Endodermal cell (in vitro differentiated cells): ENCODE measurements at regions not wholly inside any gene's neighbourhood (a gene's known extent, or its start where the extent isn't known, plus 50 kb on each side); places are given as distances from the start of the nearest gene placed in this dataset.

Experiments used
- DNase-seq: peaks from one replicate; pipeline ENCODE4 v3.0.0-alpha.2; 2017
- H3K27ac ChIP-seq: 2 replicates; pipeline ENCODE4 v1.5.1; 2013; ENCODE audit warnings: mild to moderate bottlenecking, low read depth, low read length, moderate library complexity
- H3K27me3 ChIP-seq: 2 replicates; pipeline ENCODE4 v1.6.1; 2013; ENCODE audit warnings: mild to moderate bottlenecking, low read length, moderate library complexity; ENCODE audit not compliant: insufficient read depth, control insufficient read depth, poor library complexity, severe bottlenecking
- H3K36me3 ChIP-seq: 2 replicates; pipeline ENCODE4 v1.7.0; 2013; ENCODE audit warnings: mild to moderate bottlenecking, low read length, moderate library complexity; ENCODE audit not compliant: control insufficient read depth, insufficient read depth
- H3K4me1 ChIP-seq: one replicate; pipeline ENCODE4 v1.7.0; 2013; ENCODE audit warnings: low read length; ENCODE audit not compliant: control insufficient read depth, insufficient read depth
- H3K4me3 ChIP-seq: 2 replicates; pipeline ENCODE4 v1.5.1; 2013; ENCODE audit warnings: mild to moderate bottlenecking, low read length, moderate library complexity
- H3K9ac ChIP-seq: 2 replicates; pipeline ENCODE4 v1.6.1; 2013; ENCODE audit warnings: mild to moderate bottlenecking, low read length, moderate library complexity; ENCODE audit not compliant: poor library complexity, severe bottlenecking; ENCODE audit errors: extremely low read depth
- H3K9me3 ChIP-seq: 2 replicates; pipeline ENCODE4 v1.6.1; 2013; ENCODE audit warnings: mild to moderate bottlenecking, low read length, moderate library complexity; ENCODE audit not compliant: control insufficient read depth
- H3K27ac Mint-ChIP-seq: 2 replicates; pipeline ENCODE4 v1.8.0; 2020; ENCODE audit warnings: mixed read lengths
- H3K27me3 Mint-ChIP-seq: 2 replicates; pipeline ENCODE4 v1.8.0; 2021; ENCODE audit warnings: mild to moderate bottlenecking, mixed read lengths; ENCODE audit not compliant: insufficient read depth
- H3K36me3 Mint-ChIP-seq: 2 replicates; pipeline ENCODE4 v1.8.0; 2020; ENCODE audit warnings: low read depth, mixed read lengths
- H3K4me1 Mint-ChIP-seq: 2 replicates; pipeline ENCODE4 v1.8.0; 2020; ENCODE audit warnings: mixed read lengths
- H3K4me3 Mint-ChIP-seq: 2 replicates; pipeline ENCODE4 v1.8.0; 2020; ENCODE audit warnings: mild to moderate bottlenecking, moderate library complexity, mixed read lengths
- H3K9me3 Mint-ChIP-seq: 2 replicates; pipeline ENCODE4 v1.8.0; 2020; ENCODE audit warnings: mild to moderate bottlenecking, mixed read lengths
- WGBS, 2 experiments: methylation state at CpG; one replicate each; pipeline versions ENCODE4 v1.1.5 to v1.1.7; 2013; ENCODE audit warnings: missing lambda C conversion rate in 2 of 2, mixed read lengths in 1 of 2; ENCODE audit not compliant: insufficient coverage in 1 of 2, insufficient read length in 1 of 2; 5-methylcytosine and 5-hydroxymethylcytosine counted together
- TF ChIP-seq, protein P1 (sequence below): fragments of 200-600 bp; sonication (generic); conservative IDR thresholded peaks from 2 replicates; pipeline ENCODE4 v1.5.0; 2021; ENCODE audit warnings: antibody characterized with exemption, mild to moderate bottlenecking

DNA sequence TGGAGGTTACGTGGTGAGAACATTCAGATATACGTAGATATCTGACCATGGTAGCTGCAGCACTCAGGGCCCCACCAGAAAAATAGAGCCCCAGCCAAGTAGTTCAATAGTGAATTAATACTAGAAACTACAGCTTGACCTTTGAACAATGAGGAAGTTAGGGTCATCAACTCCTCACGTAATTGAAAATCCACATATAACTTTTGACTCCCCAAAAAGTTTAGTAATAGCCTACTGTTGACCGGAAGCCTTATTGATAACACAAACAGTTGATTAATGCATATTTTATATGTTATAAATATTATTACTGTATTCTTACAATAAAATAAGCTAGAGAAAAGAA, 117.9 kb downstream of the SNX5 start:
- Mint-ChIP-seq H3K27ac (no peak overlapping the region), H3K9me3 (peaks cover 5% of the 10 kb centered on the region), H3K27me3 (peaks cover 55% of the 10 kb centered on the region), H3K36me3 (no peaks in the 10 kb centered on the region), H3K4me3 (no peak overlapping the region), H3K4me1 (peaks cover 26% of the 10 kb centered on the region)
- Histone ChIP-seq H3K4me1 (peaks cover 4% of the 10 kb centered on the region), H3K9ac (no peak overlapping the region), H3K36me3 (no peaks in the 10 kb centered on the region), H3K27me3 (peaks cover 33% of the 10 kb centered on the region), H3K27ac (no peak overlapping the region), H3K4me3 (no peak overlapping the region), H3K9me3 (no peaks in the 10 kb centered on the region)
- DNase-seq, result no peak
- WGBS, 2 experiments, result 92 to 100% methylated on average over 2 to 4 of the region's 4 CpGs
- TF ChIP-seq, protein P1, sequence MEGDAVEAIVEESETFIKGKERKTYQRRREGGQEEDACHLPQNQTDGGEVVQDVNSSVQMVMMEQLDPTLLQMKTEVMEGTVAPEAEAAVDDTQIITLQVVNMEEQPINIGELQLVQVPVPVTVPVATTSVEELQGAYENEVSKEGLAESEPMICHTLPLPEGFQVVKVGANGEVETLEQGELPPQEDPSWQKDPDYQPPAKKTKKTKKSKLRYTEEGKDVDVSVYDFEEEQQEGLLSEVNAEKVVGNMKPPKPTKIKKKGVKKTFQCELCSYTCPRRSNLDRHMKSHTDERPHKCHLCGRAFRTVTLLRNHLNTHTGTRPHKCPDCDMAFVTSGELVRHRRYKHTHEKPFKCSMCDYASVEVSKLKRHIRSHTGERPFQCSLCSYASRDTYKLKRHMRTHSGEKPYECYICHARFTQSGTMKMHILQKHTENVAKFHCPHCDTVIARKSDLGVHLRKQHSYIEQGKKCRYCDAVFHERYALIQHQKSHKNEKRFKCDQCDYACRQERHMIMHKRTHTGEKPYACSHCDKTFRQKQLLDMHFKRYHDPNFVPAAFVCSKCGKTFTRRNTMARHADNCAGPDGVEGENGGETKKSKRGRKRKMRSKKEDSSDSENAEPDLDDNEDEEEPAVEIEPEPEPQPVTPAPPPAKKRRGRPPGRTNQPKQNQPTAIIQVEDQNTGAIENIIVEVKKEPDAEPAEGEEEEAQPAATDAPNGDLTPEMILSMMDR, result no peak

GRCh38 chr20:17849901-17850683, 118.5 kb downstream of the SNX5 start:
- Mint-ChIP-seq H3K4me3 (no peak overlapping the region), H3K27me3 (peaks cover 60% of the 10 kb centered on the region), H3K27ac (no peak overlapping the region), H3K4me1 (peaks cover 26% of the 10 kb centered on the region), H3K9me3 (peaks cover 5% of the 10 kb centered on the region), H3K36me3 (no peaks in the 10 kb centered on the region)
- H3K9me3 ChIP-seq, result no peaks in the 10 kb centered on the region
- peaks cover 4% of the 10 kb centered on the region for H3K4me1 ChIP-seq
- H3K9ac ChIP-seq, result no peak overlapping the region
- DNase-seq, result no peak
- TF ChIP-seq, protein P1, result no peak
- 95 to 98% methylated on average over 9 to 15 of the region's 15 CpGs for WGBS, 2 experiments
- H3K36me3 ChIP-seq, result no peaks in the 10 kb centered on the region
- H3K27me3 ChIP-seq, result peaks cover 34% of the 10 kb centered on the region
- H3K4me3 ChIP-seq, result no peak overlapping the region
- H3K27ac ChIP-seq, result no peak overlapping the region

DNA sequence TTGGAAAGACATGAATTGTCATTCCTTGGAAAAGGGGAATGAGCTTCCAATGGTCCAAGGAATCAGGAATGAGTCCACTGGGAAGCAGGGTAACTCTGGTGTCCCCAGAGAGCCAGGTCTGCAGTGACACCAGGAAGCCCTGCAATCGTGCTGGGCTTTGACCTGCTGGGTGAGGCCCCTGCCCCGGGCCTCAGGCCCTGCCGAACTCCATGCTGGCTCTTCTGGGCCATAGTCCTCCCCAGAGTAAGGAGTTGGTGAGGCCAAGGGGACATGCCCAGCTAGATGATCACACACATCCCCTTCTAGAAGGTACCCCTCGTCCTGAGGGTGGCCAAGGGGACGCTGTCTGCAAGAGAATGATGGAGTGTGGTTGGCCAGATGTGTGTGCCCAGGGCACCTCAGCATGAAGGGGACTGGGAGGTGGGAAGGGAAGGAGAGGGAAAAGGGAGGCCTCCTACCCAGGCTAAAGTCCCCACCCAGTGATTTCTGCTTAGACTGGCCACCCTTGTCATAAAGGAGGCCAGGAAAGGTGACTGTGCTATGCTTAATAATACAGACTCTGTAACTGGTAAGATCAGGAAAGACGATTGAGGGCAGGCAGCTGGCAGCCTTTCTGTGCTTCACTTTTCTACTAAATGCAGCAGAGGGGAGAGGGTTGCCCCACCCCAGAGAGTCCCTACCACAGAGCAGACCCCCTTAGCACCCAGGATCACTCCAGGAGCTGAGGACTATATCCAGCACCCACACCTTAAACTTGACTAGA, 119.3 kb downstream of the SNX5 start:
- Histone ChIP-seq H3K27ac (no peak overlapping the region), H3K4me1 (peaks cover 4% of the 10 kb centered on the region), H3K27me3 (peaks cover 36% of the 10 kb centered on the region), H3K9me3 (no peaks in the 10 kb centered on the region), H3K4me3 (no peak overlapping the region), H3K9ac (no peak overlapping the region), H3K36me3 (no peaks in the 10 kb centered on the region)
- H3K27me3 Mint-ChIP-seq, result peaks cover 68% of the 10 kb centered on the region
- H3K4me3 Mint-ChIP-seq, result no peak overlapping the region
- WGBS, 2 experiments, result 90 to 92% methylated on average over 4 to 6 of the region's 6 CpGs
- no peaks in the 10 kb centered on the region for H3K36me3 Mint-ChIP-seq
- DNase-seq, result no peak
- peaks cover 23% of the 10 kb centered on the region for H3K4me1 Mint-ChIP-seq
- TF ChIP-seq, protein P1, result no peak
- no peak overlapping the region for H3K27ac Mint-ChIP-seq
- H3K9me3 Mint-ChIP-seq, result peaks cover 8% of the 10 kb centered on the region
